ENCODE measurements at regions not wholly inside any gene's neighbourhood (a gene's known extent, or its start where the extent isn't known, plus 50 kb on each side); places are given as distances from the start of the nearest gene placed in this dataset.

- TF ChIP-seq FOXK2 (IDR thresholded peaks at IDR 0.05) (no peak), ZNF687 (CRISPR knock-in tag; IDR thresholded peaks at IDR 0.05) (peak; percentile 79), ZNF543 (CRISPR knock-in tag; IDR thresholded peaks at IDR 0.05) (no peak), ZNF260 (CRISPR knock-in tag; IDR thresholded peaks at IDR 0.05; ENCODE audit: borderline replicate concordance, low read depth) (no peak), ATF5 (CRISPR knock-in tag; IDR thresholded peaks at IDR 0.05; ENCODE audit: low read depth) (no peak), DPF2 (CRISPR knock-in tag; IDR thresholded peaks at IDR 0.05; ENCODE audit: borderline replicate concordance, low read depth) (no peak), TCF12 (IDR thresholded peaks at IDR 0.05) (no peak), TCF12 (CRISPR knock-in tag; IDR thresholded peaks at IDR 0.05) (no peak), ZBTB38 (CRISPR knock-in tag; IDR thresholded peaks at IDR 0.05) (peak; percentile 85; the same call in 1 of the 2 replicates), ZNF264 (CRISPR knock-in tag; IDR thresholded peaks at IDR 0.05) (0 out of 2 replicates have a peak, but pooled peaks have one; percentile 29), RNF2 (conservative IDR thresholded peaks at IDR 0.05; ENCODE audit: low read depth) (no peak), HOXD1 (CRISPR knock-in tag; IDR thresholded peaks at IDR 0.05) (no peak), PHF20 (CRISPR knock-in tag; IDR thresholded peaks at IDR 0.05) (no peak), ZNF232 (CRISPR knock-in tag; IDR thresholded peaks at IDR 0.05; ENCODE audit: borderline replicate concordance) (no peak), ZNF224 (CRISPR knock-in tag; IDR thresholded peaks at IDR 0.05) (peak; percentile 21; the same call in 1 of the 2 replicates)
- TF ChIP-seq, protein P1, sequence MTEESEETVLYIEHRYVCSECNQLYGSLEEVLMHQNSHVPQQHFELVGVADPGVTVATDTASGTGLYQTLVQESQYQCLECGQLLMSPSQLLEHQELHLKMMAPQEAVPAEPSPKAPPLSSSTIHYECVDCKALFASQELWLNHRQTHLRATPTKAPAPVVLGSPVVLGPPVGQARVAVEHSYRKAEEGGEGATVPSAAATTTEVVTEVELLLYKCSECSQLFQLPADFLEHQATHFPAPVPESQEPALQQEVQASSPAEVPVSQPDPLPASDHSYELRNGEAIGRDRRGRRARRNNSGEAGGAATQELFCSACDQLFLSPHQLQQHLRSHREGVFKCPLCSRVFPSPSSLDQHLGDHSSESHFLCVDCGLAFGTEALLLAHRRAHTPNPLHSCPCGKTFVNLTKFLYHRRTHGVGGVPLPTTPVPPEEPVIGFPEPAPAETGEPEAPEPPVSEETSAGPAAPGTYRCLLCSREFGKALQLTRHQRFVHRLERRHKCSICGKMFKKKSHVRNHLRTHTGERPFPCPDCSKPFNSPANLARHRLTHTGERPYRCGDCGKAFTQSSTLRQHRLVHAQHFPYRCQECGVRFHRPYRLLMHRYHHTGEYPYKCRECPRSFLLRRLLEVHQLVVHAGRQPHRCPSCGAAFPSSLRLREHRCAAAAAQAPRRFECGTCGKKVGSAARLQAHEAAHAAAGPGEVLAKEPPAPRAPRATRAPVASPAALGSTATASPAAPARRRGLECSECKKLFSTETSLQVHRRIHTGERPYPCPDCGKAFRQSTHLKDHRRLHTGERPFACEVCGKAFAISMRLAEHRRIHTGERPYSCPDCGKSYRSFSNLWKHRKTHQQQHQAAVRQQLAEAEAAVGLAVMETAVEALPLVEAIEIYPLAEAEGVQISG (CRISPR knock-in tag; IDR thresholded peaks at IDR 0.05) = 0 out of 2 replicates have a peak, but pooled peaks have one; percentile 26
These were observed 121.2 kb downstream of the IGLL1 start (continued) for GRCh38 chr22:23458663-23459541.
